HEK293 (cell line): ENCODE measurements at regions not wholly inside any gene's neighbourhood (a gene's known extent, or its start where the extent isn't known, plus 50 kb on each side); places are given as distances from the start of the nearest gene placed in this dataset.

Source experiments
- CTCF ChIA-PET: fragments of 350-600 bp; formaldehyde crosslinking; extraction: SDS; loops from one replicate; lab custom pipeline; 2021; ENCODE audit warnings: antibody characterized with exemption; lab: Yijun Ruan, JAX
- POLR2A ChIA-PET: fragments of 300-600 bp; formaldehyde crosslinking; extraction: SDS; loops from one replicate; lab custom pipeline; 2020; ENCODE audit warnings: antibody characterized with exemption, inconsistent platforms; lab: Yijun Ruan, JAX
- H3K27ac ChIP-seq: fragments of 200-500 bp; sonication (Bioruptor generic); 2 replicates; pipeline ENCODE4 v1.5.1; 2014; ENCODE audit warnings: low read depth, low read length, control low read depth, inconsistent platforms; ENCODE audit errors: extremely low read depth
- H3K36me3 ChIP-seq, 2 experiments: fragments of 200-500 bp in 1 of 2; sonication (Bioruptor generic) in 1 of 2; 1 replicate in 1 of 2; 2 replicates in 1 of 2; pipeline ENCODE4 v1.5.1; 2014 to 2017; ENCODE audit warnings: inconsistent platforms in 2 of 2, low read length in 2 of 2; ENCODE audit not compliant: control insufficient read depth in 2 of 2, insufficient read depth in 1 of 2
- H3K4me1 ChIP-seq: fragments of 200-500 bp; sonication (Bioruptor generic); 2 replicates; pipeline ENCODE4 v1.5.1; 2014; ENCODE audit warnings: mild to moderate bottlenecking, low read length, inconsistent platforms; ENCODE audit not compliant: control insufficient read depth, insufficient read depth
- H3K4me3 ChIP-seq: 2 replicates; pipeline ENCODE4 v1.5.1; 2011; ENCODE audit warnings: low read depth, mild to moderate bottlenecking, control low read depth, low read length, moderate library complexity
- H3K9me3 ChIP-seq: fragments of 200-500 bp; sonication (Bioruptor generic); 2 replicates; pipeline ENCODE4 v1.5.1; 2014; ENCODE audit warnings: low read depth, low read length, inconsistent platforms; ENCODE audit not compliant: control insufficient read depth, insufficient read depth
- HOXC10 ChIP-seq: sonication (generic); formaldehyde crosslinking; IDR thresholded peaks from 2 replicates; pipeline ENCODE4 v1.8.1; 2023; ENCODE audit warnings: mild to moderate bottlenecking, missing genetic modification reagents
- PATZ1 ChIP-seq: fragments of 450-650 bp; formaldehyde crosslinking; IDR thresholded peaks from 2 replicates; pipeline ENCODE4 v1.5.1; 2016; ENCODE audit warnings: missing biosample characterization, missing genetic modification characterization
- PRDM1 ChIP-seq: fragments of 450-650 bp; formaldehyde crosslinking; IDR thresholded peaks from 2 replicates; pipeline ENCODE4; 2016; ENCODE audit warnings: missing biosample characterization, missing genetic modification characterization
- REST ChIP-seq: fragments of 450-650 bp; formaldehyde crosslinking; IDR thresholded peaks from 2 replicates; pipeline ENCODE4 v1.5.1; 2016; ENCODE audit warnings: missing biosample characterization, missing genetic modification characterization
- ZBTB10 ChIP-seq: fragments of 450-650 bp; formaldehyde crosslinking; IDR thresholded peaks from 2 replicates; pipeline ENCODE4 v1.5.1; 2016; ENCODE audit warnings: missing biosample characterization, missing genetic modification characterization
- ZBTB20 ChIP-seq: fragments of 450-650 bp; formaldehyde crosslinking; IDR thresholded peaks from 2 replicates; pipeline ENCODE4 v1.5.1; 2016; ENCODE audit warnings: missing biosample characterization, missing genetic modification characterization
- ZNF10 ChIP-seq: fragments of 450-650 bp; formaldehyde crosslinking; IDR thresholded peaks from 2 replicates; pipeline ENCODE4 v1.5.1; 2017; ENCODE audit warnings: missing biosample characterization, missing genetic modification characterization
- ZNF121 ChIP-seq: fragments of 450-650 bp; formaldehyde crosslinking; IDR thresholded peaks from 2 replicates; pipeline ENCODE4 v1.5.1; 2016; ENCODE audit warnings: missing biosample characterization, missing genetic modification characterization
- ZNF157 ChIP-seq: fragments of 450-650 bp; formaldehyde crosslinking; IDR thresholded peaks from 2 replicates; pipeline ENCODE4 v1.5.1; 2016; ENCODE audit warnings: missing biosample characterization, missing genetic modification characterization
- ZNF292 ChIP-seq: fragments of 450-650 bp; formaldehyde crosslinking; IDR thresholded peaks from 2 replicates; pipeline ENCODE4 v1.5.1; 2016; ENCODE audit warnings: low read depth, missing biosample characterization, missing genetic modification characterization, borderline replicate concordance
- ZNF335 ChIP-seq: fragments of 450-650 bp; formaldehyde crosslinking; conservative IDR thresholded peaks from 2 replicates; pipeline ENCODE4 v1.5.1; 2016; ENCODE audit warnings: missing biosample characterization, missing genetic modification characterization
- ZNF423 ChIP-seq: fragments of 450-650 bp; formaldehyde crosslinking; IDR thresholded peaks from 2 replicates; pipeline ENCODE4 v1.5.1; 2016; ENCODE audit warnings: missing biosample characterization, missing genetic modification characterization
- ZNF596 ChIP-seq: fragments of 450-650 bp; IDR thresholded peaks from 2 replicates; pipeline ENCODE4 v1.5.0; 2018; ENCODE audit warnings: missing biosample characterization, mild to moderate bottlenecking, missing genetic modification characterization, moderate library complexity
- ZNF670 ChIP-seq: fragments of 450-650 bp; formaldehyde crosslinking; IDR thresholded peaks from 2 replicates; pipeline ENCODE4 v1.5.1; 2016; ENCODE audit warnings: missing biosample characterization, missing genetic modification characterization, low read depth
- ZNF701 ChIP-seq: fragments of 450-650 bp; formaldehyde crosslinking; IDR thresholded peaks from 2 replicates; pipeline ENCODE4 v1.5.1; 2016; ENCODE audit warnings: missing biosample characterization, missing genetic modification characterization

GRCh38 chr4:65791111-65791811 is 121.0 kb upstream of the EPHA5 start:
- ChIA-PET POLR2A (no interaction called here), CTCF (interaction anchor here (0.5 kb wide), 1 partner anchor 318 kb away, joined by 5 read pairs; no protein-coding TSS in a partner anchor)
- Histone ChIP-seq H3K4me3 (no peak overlapping the region), H3K27ac (no peak overlapping the region), H3K36me3 (no peaks in the 10 kb centered on the region), H3K4me1 (no peaks in the 10 kb centered on the region), H3K9me3 (no peaks in the 10 kb centered on the region)
- TF ChIP-seq ZNF121 (tag by site-specific recombination) (no peak), ZNF596 (no peak), REST (tag by site-specific recombination) (no peak), ZNF670 (no peak), ZNF292 (no peak), ZNF423 (no peak), ZBTB10 (tag by site-specific recombination) (no peak), ZNF335 (tag by site-specific recombination) (no peak), HOXC10 (CRISPR knock-in tag) (no peak), ZNF10 (tag by site-specific recombination) (no peak), PRDM1 (tag by site-specific recombination) (no peak), ZBTB20 (tag by site-specific recombination) (no peak), ZNF701 (no peak), ZNF157 (tag by site-specific recombination) (no peak)

- CTCF ChIA-PET, result interaction anchor here (0.8 kb wide), 1 partner anchor 14 kb away, joined by 3 read pairs; no protein-coding TSS in a partner anchor
- no peaks in the 10 kb centered on the region for H3K4me1 ChIP-seq
Measured at GRCh38 chr4:65789805-65790204, 119.5 kb upstream of the EPHA5 start.

More at GRCh38 chr4:65789805-65790204, 119.5 kb upstream of the EPHA5 start:
- no peak for TF ChIP-seq PATZ1 (tag by site-specific recombination)
- H3K36me3 ChIP-seq, result no peaks in the 10 kb centered on the region
- H3K4me3 ChIP-seq, result no peak overlapping the region
- no peaks in the 10 kb centered on the region for H3K9me3 ChIP-seq
- POLR2A ChIA-PET, result no interaction called here
- no peak overlapping the region for H3K27ac ChIP-seq
